OCI-LY7 (cell line): ENCODE measurements at regions not wholly inside any gene's neighbourhood (a gene's known extent, or its start where the extent isn't known, plus 50 kb on each side); places are given as distances from the start of the nearest gene placed in this dataset.

Experiments
- EZH2phosphoT487 ChIP-seq: fragments of 200-600 bp; sonication (generic); IDR thresholded peaks from 2 replicates; pipeline ENCODE4 v1.6.1; 2018; ENCODE audit warnings: low read depth, borderline replicate concordance, mild to moderate bottlenecking, mixed run types, antibody characterized with exemption, low read length, moderate library complexity, mixed read lengths
- TF ChIP-seq, protein P1 (sequence below): fragments of 200-600 bp; sonication (generic); conservative IDR thresholded peaks from 2 replicates; pipeline ENCODE4 v1.5.1; 2014; ENCODE audit warnings: mild to moderate bottlenecking, antibody characterized with exemption, low read length, moderate library complexity, mixed read lengths

DNA sequence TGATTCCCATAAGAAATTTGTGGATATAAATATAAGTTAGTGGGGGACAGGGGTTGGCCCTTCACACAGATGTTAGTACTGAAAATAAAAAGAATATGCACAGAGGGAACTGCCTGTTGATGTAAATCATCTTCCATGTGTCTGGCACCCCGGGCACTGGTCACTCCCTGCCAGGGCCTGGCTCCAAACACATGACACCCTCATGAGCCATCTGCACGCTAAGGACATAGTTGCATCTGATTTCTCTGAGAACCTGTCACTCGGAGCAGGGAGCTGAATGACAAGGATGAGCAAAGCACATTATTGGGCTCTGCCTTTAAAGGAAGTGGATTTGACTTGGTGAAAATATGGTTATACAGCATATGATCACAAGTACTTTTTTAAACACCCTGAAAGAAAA lies 66.2 kb upstream of the TSC22D2 start:
- TF ChIP-seq, protein P1, sequence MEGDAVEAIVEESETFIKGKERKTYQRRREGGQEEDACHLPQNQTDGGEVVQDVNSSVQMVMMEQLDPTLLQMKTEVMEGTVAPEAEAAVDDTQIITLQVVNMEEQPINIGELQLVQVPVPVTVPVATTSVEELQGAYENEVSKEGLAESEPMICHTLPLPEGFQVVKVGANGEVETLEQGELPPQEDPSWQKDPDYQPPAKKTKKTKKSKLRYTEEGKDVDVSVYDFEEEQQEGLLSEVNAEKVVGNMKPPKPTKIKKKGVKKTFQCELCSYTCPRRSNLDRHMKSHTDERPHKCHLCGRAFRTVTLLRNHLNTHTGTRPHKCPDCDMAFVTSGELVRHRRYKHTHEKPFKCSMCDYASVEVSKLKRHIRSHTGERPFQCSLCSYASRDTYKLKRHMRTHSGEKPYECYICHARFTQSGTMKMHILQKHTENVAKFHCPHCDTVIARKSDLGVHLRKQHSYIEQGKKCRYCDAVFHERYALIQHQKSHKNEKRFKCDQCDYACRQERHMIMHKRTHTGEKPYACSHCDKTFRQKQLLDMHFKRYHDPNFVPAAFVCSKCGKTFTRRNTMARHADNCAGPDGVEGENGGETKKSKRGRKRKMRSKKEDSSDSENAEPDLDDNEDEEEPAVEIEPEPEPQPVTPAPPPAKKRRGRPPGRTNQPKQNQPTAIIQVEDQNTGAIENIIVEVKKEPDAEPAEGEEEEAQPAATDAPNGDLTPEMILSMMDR, result no peak
- TF ChIP-seq EZH2phosphoT487, result no peak
